ENCODE measurements at regions not wholly inside any gene's neighbourhood (a gene's known extent, or its start where the extent isn't known, plus 50 kb on each side); places are given as distances from the start of the nearest gene placed in this dataset.

- Histone ChIP-seq H3K36me3 (no peaks in the 10 kb centered on the region), H3K9me3 (no peaks in the 10 kb centered on the region), H3K4me3 (no peak overlapping the region), H3K27me3 (no peaks in the 10 kb centered on the region), H3K4me1 (no peaks in the 10 kb centered on the region), H3K27ac (no peak overlapping the region)
- no peak for DNase-seq
- intact Hi-C loops (cut with DNase I): no loop called here
- ATAC-seq: peak in 2 of 4 donors; percentile 20 to 39
- no peak for TF ChIP-seq POLR2A (IDR thresholded peaks at IDR 0.05)
- TF ChIP-seq, protein P1, sequence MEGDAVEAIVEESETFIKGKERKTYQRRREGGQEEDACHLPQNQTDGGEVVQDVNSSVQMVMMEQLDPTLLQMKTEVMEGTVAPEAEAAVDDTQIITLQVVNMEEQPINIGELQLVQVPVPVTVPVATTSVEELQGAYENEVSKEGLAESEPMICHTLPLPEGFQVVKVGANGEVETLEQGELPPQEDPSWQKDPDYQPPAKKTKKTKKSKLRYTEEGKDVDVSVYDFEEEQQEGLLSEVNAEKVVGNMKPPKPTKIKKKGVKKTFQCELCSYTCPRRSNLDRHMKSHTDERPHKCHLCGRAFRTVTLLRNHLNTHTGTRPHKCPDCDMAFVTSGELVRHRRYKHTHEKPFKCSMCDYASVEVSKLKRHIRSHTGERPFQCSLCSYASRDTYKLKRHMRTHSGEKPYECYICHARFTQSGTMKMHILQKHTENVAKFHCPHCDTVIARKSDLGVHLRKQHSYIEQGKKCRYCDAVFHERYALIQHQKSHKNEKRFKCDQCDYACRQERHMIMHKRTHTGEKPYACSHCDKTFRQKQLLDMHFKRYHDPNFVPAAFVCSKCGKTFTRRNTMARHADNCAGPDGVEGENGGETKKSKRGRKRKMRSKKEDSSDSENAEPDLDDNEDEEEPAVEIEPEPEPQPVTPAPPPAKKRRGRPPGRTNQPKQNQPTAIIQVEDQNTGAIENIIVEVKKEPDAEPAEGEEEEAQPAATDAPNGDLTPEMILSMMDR (IDR thresholded peaks at IDR 0.05): no peak
- WGBS (ENCODE audit: insufficient coverage, low coverage, low lambda C conversion rate, missing lambda C conversion rate): 37% methylated on average over 6 of the region's 7 CpGs
These were observed 144.7 kb upstream of the ITGA4 start for GRCh38 chr2:181312515-181312927.

DNA sequence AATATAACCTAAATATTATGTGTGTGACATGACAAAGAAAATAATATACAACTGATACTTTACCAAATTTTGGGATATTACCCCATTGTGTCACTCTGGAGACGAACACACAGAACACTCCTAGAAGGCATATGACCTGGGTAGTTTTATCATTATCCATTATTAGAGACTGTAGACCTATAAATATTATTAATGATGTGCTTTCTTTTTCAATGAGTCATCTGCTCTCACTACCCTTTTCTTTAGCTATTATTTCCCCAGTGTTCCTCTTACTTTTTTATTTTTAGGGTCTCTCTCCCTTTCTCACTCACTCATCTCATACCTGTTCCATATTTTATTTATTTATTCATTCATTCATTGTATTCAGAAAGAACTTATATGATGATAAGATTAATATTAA lies 143.3 kb upstream of the ITGA4 start:
- no peaks in the 10 kb centered on the region for H3K36me3 ChIP-seq
- 33% methylated on average over 1 of the region's 1 CpG for WGBS (ENCODE audit: insufficient coverage, low coverage, low lambda C conversion rate, missing lambda C conversion rate)
- ATAC-seq (no peak), DNase-seq (no peak)
- no peaks in the 10 kb centered on the region for H3K27me3 ChIP-seq
- TF ChIP-seq POLR2A (IDR thresholded peaks at IDR 0.05): no peak
- TF ChIP-seq, protein P1 (IDR thresholded peaks at IDR 0.05): no peak
- no peak overlapping the region for H3K27ac ChIP-seq
- no peak overlapping the region for H3K4me3 ChIP-seq
- H3K9me3 ChIP-seq: no peaks in the 10 kb centered on the region
- intact Hi-C loops (cut with DNase I): no loop called here
- H3K4me1 ChIP-seq: no peaks in the 10 kb centered on the region

DNA sequence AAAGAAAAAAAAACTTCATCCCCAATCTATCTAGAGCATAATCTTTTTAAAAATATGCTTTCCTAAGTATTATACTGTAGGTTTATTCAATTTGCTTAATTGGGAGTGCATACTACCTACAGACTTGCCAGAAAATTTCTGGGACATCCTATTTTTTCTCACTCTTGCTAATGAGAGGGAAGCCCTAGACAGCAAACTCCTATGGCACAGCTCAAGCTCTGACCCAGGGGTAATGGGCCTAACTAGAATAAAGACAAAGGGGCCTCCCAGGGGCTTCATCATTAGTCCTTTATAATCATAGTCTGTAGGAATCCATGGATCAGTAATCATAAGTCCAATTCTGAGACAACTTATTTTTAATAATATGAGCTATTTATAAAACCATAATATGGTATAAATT lies 142.6 kb upstream of the ITGA4 start:
- intact Hi-C loops (cut with DNase I): no loop called here
- DNase-seq: no peak
- no peaks in the 10 kb centered on the region for H3K4me1 ChIP-seq
- H3K27ac ChIP-seq: no peak overlapping the region
- H3K36me3 ChIP-seq: no peaks in the 10 kb centered on the region
- H3K27me3 ChIP-seq: no peaks in the 10 kb centered on the region
- no peak for ATAC-seq
- H3K9me3 ChIP-seq: no peaks in the 10 kb centered on the region
- no peak overlapping the region for H3K4me3 ChIP-seq
- TF ChIP-seq POLR2A (IDR thresholded peaks at IDR 0.05): no peak
- TF ChIP-seq, protein P1 (IDR thresholded peaks at IDR 0.05): no peak

- intact Hi-C loops (cut with DNase I): no loop called here
- DNase-seq (no peak), ATAC-seq (no peak)
- H3K36me3 ChIP-seq: no peaks in the 10 kb centered on the region
- TF ChIP-seq POLR2A (IDR thresholded peaks at IDR 0.05): no peak
- TF ChIP-seq, protein P1 (IDR thresholded peaks at IDR 0.05): no peak
- H3K27me3 ChIP-seq: no peaks in the 10 kb centered on the region
- no peak overlapping the region for H3K4me3 ChIP-seq
- H3K27ac ChIP-seq: no peak overlapping the region
- WGBS (ENCODE audit: insufficient coverage, low coverage, low lambda C conversion rate, missing lambda C conversion rate): 45% methylated on average over 3 of the region's 3 CpGs
- H3K4me1 ChIP-seq: no peaks in the 10 kb centered on the region
- no peaks in the 10 kb centered on the region for H3K9me3 ChIP-seq
These were observed 139.7 kb upstream of the ITGA4 start for GRCh38 chr2:181317511-181317910.
